NOMO-1 (cell line): ENCODE measurements at regions not wholly inside any gene's neighbourhood (a gene's known extent, or its start where the extent isn't known, plus 50 kb on each side); places are given as distances from the start of the nearest gene placed in this dataset.
"Not testable (repeated sequence)": the region's sequence is repeated elsewhere in the genome, so short reads cannot be mapped to it uniquely, and the experiment has no call there.

Experiments used
- DNase-seq, 2 experiments: peaks; one replicate each; lab custom pipeline; 2025; ENCODE audit not compliant: unreplicated experiment in 2 of 2; lab: John Stamatoyannopoulos, UW

DNA sequence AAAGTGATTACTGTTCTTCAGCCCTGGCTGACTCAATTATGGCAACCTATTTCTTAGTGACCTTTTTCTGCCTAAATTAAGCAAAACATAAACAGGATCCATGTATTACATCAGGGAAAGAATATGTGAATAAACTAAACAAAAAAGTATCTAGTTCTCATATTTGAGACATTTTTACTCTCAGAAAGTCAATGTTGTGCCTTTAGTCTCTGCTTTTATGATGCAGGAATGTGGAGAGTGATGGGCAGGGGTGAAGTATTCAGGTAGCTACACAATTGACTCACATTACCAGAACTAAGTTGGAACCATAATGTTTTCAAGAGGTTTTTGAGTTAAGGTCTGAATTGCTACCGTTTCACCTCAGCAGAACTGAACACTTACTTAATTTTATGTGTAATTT is 462.7 kb upstream of the CXADR start:
- DNase-seq = no peak

- DNase-seq = no peak
Observed at GRCh38 chr21:17050646-17051045, 462.2 kb upstream of the CXADR start.

GRCh38 chr21:17051054-17051453 is 461.8 kb upstream of the CXADR start:
- DNase-seq = no peak

- no peak for DNase-seq
Observed at GRCh38 chr21:17053321-17053720, 459.5 kb upstream of the CXADR start.

GRCh38 chr21:17059936-17060335 is 452.9 kb upstream of the CXADR start:
- no peak for DNase-seq

DNA sequence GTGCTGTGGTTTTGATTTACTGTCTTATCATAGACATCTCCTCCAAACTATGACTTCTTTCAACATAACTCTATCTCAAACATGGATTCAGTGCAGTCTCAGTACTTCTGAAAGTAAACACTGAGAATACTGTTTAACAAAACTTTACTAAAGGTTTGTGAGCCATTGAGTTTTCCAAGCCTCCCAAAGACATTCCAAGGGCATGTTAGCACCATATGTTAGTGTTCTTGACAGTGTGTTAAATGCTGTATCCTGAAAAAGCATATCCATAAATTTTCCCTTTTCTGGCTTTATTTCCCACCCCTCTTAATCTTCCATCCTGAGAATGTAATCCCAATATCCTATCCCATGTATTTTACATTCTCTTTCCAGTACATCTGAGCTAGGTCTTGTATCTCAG is 446.8 kb upstream of the CXADR start:
- DNase-seq = no peak

- no peak for DNase-seq
Observed at GRCh38 chr21:17071093-17071492, 441.8 kb upstream of the CXADR start.

DNA sequence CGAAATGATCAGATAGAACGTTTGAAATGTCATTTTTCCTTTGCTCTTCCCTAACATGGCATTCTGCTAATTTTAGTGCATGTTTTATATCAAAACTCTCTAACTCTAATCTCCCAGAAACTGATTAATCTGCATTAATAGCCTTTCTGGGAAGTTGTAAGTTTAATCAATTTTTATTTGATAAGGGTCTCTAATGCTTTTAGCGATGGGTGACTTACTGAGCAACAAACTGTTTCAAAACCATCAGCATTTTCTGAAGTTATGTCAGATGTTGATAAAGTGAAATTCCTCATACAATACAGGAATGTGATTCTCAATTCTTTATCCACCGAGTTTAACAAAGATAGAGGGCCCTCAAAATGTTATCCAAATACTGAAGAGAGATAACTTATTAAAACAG is 431.6 kb upstream of the CXADR start:
- no peak for DNase-seq

DNA sequence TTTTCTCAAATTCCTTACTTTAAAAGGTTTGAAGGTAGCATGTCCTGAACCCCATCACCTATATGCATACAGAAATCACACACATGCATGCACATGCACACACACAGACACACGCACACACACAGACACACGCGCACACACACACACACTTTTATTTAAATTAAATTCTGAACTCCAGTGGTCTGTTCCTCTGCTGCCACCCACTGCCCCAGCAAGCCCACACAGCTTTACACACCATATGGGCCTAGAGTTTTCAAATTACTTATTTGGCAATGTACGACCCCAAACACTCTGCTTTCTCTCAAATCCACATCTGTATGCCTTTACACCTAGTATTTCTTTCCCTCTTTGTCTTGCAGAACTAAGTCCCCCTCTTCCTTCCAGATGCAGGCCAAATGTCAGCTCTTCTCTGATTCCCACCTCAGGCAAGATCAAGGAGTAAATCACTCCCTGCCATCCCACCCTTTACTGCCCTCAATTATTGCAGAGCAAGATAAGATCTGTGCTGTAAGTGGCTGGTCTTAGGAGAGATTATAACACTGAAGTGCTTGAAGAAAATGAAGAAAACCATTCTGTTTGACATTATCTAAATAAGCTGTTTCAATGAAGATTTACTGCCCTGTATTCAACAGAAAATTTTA is 429.9 kb upstream of the CXADR start:
- no peak for DNase-seq

GRCh38 chr21:17085707-17086106 is 427.1 kb upstream of the CXADR start:
- DNase-seq = no peak

DNA sequence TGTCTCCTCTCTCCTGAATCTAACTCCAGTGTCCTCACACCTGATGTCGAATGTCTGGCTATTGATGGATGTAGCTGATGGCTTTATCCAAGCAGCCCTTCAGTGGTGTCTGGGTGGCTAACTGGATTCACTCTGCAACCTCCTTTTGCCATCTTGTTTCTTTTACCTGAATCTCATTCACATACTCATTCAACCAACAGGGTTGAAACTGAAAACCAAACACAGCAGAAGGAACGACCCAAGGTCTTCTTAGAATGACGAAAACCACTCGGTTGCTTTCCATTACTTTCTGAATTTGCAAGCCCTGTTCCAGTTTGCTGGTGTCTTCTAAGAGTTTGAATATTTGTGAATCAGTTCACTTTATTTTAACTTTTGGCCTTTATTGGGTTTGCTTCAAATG is 424.3 kb upstream of the CXADR start:
- DNase-seq = no peak

DNA sequence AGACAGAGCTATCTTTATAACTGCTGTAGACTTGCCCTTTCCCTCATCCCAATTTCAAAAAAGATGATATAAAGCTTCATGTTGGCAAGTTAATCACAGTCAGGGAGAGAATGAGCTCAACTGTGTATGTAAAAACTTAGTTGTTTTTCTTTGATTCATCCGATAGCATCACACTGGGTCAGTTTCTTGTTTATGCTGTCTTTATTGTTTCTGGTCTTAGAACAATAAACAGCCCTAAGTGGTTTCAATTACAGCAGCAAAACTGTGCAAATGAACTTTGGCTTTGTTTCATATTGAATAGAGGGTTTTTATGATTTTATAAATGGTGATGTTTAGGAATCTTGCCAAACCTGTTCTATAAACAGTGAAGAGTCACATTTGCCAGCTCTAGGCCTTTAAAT is 423.8 kb upstream of the CXADR start:
- no peak for DNase-seq

- DNase-seq = no peak
Observed at GRCh38 chr21:17101696-17102095, 411.1 kb upstream of the CXADR start.

DNA sequence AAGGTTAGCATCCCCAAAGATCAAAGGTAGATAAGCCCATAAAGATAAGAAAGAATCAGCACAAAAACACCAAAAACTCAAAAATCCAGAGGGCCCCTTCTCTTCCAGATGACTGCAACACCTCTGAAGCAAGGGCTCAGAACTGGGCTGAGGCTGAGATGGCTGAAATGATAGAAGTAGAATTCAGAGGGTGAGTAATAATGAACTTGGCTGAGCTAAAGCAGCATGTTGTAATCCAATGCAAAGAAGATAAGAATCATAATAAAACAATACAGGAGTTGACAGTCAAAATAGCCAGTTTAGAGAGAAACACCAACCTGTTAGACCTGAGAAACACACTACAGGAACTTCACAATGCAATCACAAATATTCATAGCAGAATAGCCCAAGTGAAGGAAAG is 406.9 kb upstream of the CXADR start:
- no peak for DNase-seq

DNA sequence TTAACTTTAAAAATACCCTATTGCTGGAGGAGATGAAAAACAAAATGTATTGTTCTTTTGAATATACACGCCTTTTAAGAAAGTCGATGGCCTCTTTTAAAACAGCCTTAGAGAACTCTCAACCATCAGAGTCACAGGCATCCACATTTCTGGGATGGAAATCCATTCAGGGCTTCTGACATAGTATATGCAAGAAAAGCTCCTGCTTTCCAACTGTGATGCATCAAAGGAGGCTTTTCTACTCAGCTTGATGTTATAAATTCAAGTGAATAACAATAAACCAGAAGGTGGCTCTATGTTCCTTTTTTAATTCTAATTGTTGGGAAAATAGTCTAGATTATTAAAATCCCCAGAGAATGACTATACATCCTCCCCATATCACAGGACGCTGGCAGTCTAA is 398.8 kb upstream of the CXADR start:
- DNase-seq = no peak

- DNase-seq = no peak
Observed at GRCh38 chr21:17118638-17119384, 394.0 kb upstream of the CXADR start.

DNA sequence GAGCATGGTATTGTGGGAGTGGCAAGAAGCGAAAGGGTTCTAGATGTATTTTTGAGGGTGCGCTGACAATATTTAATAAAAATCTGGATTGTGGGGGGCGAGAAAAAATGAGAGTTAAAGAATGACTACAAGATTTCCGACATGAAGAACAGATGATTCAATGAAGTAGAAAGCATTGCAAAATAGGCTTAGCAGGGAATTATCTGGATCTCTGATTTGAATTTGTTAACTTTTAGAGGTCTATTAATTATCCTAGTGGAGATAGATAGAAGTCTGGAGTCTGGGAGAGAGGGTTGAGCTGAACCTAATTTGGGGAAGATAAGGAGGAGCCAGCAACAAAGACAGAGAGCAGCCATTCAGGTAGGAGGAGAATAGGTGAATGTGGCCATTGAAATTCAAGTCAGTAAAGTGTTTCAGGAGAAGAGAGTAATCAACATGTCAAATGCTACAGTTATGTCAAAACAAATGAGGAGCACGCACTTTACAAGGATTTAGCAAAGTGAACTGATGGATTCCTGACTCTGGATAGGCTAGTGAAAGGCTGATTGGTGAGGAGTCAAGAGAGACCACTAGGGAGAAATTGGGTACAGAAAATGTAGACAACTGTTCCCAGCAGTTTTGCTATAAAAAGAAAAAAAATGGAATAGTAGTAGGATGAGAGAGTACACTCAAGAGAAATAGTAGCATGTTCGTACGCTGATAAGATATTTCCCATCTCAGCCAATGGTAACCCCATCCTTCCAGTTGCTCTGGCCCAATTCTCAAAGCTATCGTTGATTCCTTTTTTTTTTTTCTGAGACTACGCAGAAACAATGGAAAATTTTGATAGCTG is 393.2 kb upstream of the CXADR start:
- DNase-seq = no peak

GRCh38 chr21:17127395-17127794 is 385.4 kb upstream of the CXADR start:
- DNase-seq = not testable (repeated sequence)

DNA sequence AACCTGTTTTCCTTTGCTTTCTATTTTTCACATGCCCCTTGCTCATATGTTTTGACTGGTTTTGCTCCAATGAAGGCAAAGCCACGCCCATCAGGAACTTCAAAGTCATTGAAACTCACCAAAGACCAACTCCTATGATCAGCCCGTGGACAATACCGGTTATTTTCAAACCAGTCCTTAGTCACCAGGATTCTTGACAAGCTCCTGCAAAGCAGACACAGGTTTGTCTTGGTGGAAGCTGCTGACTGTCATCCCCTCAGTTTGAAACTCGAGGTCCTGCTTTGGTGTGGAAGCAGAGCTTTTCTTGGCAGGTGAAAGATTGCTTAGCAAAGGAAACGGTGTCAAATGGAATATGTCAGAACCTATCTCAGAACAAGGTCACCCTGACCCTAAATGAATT is 384.7 kb upstream of the CXADR start:
- no peak for DNase-seq

- not testable (repeated sequence) for DNase-seq
Observed at GRCh38 chr21:17139159-17139558, 373.7 kb upstream of the CXADR start.

DNA sequence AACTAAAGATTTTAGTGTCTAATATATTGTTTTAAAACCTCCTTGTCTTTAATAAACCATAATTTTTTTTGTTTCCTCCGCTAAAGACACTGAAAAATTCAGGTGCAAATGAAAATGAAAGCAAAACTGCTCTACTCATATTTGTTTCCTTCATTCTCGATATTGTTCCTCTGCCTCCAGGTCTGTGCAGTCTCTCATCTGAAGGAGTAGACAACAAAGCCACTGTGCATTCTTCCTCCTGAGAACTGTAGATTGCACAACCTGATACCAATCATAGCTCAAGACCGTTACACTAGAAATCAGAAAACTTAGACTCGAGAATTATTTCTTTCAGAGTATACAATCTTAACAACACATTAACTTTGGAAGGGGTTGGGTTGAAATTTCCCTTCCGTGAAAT is 373.1 kb upstream of the CXADR start:
- peak in 1 of 2 experiments; percentile 14 for DNase-seq

DNA sequence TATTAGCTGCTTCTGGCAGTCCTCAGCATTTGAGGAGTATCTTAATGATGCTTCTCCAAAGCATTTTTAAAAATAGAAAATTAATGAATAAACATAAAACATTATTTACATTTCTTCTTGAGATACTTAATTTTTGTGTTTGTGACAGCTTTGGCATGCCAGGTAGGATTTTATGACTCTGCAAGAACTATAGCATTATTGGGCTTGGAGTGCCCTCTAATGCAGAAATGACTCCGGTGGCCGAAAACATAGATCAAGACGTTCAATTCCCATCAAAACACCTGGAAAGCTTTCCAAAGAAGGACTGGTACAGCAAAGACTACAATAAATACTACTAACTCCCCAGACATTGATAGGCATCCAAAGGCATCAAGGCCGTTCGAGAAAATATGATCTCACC is 366.4 kb upstream of the CXADR start:
- no peak for DNase-seq
